Small intestine (tissue), 7 donors: ENCODE measurements at regions not wholly inside any gene's neighbourhood (a gene's known extent, or its start where the extent isn't known, plus 50 kb on each side); places are given as distances from the start of the nearest gene placed in this dataset.

Source experiments
- DNase-seq, 2 donors: peaks; one replicate each; pipeline versions ENCODE4 v3.0.0 to v3.0.0-alpha.2; 2013
- FAIRE-seq: peaks from 2 replicates; lab custom pipeline; 2012; peaks lifted over from hg19 to GRCh38; lab: Jason Lieb, UNC
- H3K27ac ChIP-seq, 3 donors: one replicate each; pipeline ENCODE4 v1.5.1; 2013; ENCODE audit warnings: low read length in 2 of 3, mild to moderate bottlenecking in 2 of 3, control low read depth in 1 of 3, inconsistent platforms in 1 of 3, low read depth in 1 of 3, moderate library complexity in 1 of 3
- H3K27me3 ChIP-seq, 3 donors: one replicate each; pipeline ENCODE4 v1.6.1; 2013; ENCODE audit warnings: low read length in 3 of 3, inconsistent platforms in 1 of 3; ENCODE audit not compliant: control insufficient read depth in 3 of 3, insufficient read depth in 3 of 3
- H3K36me3 ChIP-seq, 3 donors: one replicate each; pipeline ENCODE4 v1.6.1; 2013; ENCODE audit warnings: low read length in 3 of 3, inconsistent platforms in 1 of 3, low read depth in 1 of 3, mild to moderate bottlenecking in 1 of 3, moderate library complexity in 1 of 3; ENCODE audit not compliant: control insufficient read depth in 3 of 3, insufficient read depth in 2 of 3
- H3K4me1 ChIP-seq, 3 donors: one replicate each; pipeline ENCODE4 v1.6.1; 2013; ENCODE audit warnings: low read length in 2 of 3, inconsistent platforms in 1 of 3, low read depth in 1 of 3, mild to moderate bottlenecking in 1 of 3, moderate library complexity in 1 of 3; ENCODE audit not compliant: control insufficient read depth in 3 of 3, insufficient read depth in 2 of 3
- H3K4me3 ChIP-seq, 3 donors: one replicate each; pipeline ENCODE4 v1.5.1; 2013; ENCODE audit warnings: low read length in 3 of 3, control low read depth in 1 of 3, inconsistent platforms in 1 of 3, low read depth in 1 of 3, mild to moderate bottlenecking in 1 of 3, moderate library complexity in 1 of 3
- H3K9me3 ChIP-seq, 2 donors: one replicate each; pipeline ENCODE4 v1.6.1; 2013; ENCODE audit warnings: low read depth in 1 of 2, low read length in 1 of 2; ENCODE audit not compliant: control insufficient read depth in 2 of 2, insufficient read depth in 1 of 2
- WGBS, 3 donors: extraction: QIAGEN DNeasy Blood & Tissue Kit; methylation state at CpG; one replicate each; pipeline ENCODE4 v1.1.7; 2013; 5-methylcytosine and 5-hydroxymethylcytosine counted together
- donor health status: healthy with polysubstance abuse.
- donor health status: control.
- donor health status: control.
- donor health status: Bipolar disorder and iron deficiency.
- donor health status: healthy.

DNA sequence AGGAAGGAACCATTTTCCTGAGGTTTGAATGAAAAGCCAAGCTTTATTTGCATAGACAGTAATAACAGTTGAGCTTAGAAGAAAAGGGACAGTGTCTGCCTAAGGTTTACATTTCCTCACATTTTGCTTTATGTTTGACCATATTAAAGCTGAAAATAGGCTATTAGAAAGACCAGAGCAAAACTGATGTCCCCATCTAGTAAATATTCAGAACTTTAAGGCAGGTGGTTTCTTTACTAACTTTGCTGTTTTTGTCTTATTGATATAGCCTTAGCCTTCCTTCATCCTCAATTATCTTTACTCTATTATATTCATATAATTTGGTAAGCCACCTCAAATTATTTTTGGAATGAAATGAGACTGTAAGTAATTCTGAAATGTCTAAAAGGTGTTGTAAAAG, 53.6 kb upstream of the LAPTM5 start:
- Histone ChIP-seq H3K27me3 (peaks cover 0 to 38% (median 2%) of the 10 kb centered on the region in 3 donors), H3K4me1 (peaks cover 0 to 6% (median 0%) of the 10 kb centered on the region in 3 donors), H3K4me3 (no peak overlapping the region), H3K36me3 (no peaks in the 10 kb centered on the region), H3K27ac (no peak overlapping the region), H3K9me3 (no peaks in the 10 kb centered on the region)
- FAIRE-seq, result no peak
- DNase-seq, result no peak

DNA sequence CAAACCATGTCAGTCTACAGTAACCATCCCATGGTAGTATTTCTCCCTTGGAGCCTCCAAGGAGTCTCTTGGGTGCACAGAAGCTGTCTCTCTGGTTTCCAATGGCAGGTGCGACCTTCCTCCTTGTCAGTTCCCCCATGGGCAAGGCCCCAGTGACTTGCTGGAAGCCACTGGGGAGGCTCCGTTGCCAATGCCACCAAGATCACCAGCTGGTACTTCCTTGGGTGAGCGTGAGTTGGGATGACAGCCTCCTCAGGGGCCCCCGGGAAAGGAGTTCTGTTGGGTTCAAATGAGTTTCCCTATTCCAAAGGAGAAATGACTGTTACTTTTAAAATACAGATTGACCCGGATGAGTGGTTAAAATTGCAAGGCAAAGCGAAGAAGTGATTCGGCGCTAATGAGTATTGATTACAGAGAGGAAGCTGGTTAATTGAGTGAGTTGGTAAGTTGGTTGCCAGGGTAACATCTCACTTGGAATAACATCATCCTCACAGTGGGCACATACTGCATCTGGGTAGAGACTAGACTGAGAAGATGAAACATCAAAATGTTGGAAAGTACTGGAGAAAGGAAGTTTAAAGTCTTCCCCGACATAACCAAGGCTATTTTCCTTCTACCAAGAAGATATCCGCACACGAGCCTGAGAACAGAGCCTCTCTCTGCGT, 53.0 kb upstream of the LAPTM5 start:
- no peak overlapping the region for H3K27ac ChIP-seq
- H3K4me3 ChIP-seq, result no peak overlapping the region
- no peaks in the 10 kb centered on the region for H3K9me3 ChIP-seq
- peaks cover 0 to 9% (median 0%) of the 10 kb centered on the region in 3 donors for H3K4me1 ChIP-seq
- DNase-seq (no peak), FAIRE-seq (no peak)
- WGBS, 3 donors, result 80 to 84% (median 81%) methylated on average over 12 of the region's 12 CpGs
- peaks cover 0 to 39% (median 2%) of the 10 kb centered on the region in 3 donors for H3K27me3 ChIP-seq
- H3K36me3 ChIP-seq, result no peaks in the 10 kb centered on the region

DNA sequence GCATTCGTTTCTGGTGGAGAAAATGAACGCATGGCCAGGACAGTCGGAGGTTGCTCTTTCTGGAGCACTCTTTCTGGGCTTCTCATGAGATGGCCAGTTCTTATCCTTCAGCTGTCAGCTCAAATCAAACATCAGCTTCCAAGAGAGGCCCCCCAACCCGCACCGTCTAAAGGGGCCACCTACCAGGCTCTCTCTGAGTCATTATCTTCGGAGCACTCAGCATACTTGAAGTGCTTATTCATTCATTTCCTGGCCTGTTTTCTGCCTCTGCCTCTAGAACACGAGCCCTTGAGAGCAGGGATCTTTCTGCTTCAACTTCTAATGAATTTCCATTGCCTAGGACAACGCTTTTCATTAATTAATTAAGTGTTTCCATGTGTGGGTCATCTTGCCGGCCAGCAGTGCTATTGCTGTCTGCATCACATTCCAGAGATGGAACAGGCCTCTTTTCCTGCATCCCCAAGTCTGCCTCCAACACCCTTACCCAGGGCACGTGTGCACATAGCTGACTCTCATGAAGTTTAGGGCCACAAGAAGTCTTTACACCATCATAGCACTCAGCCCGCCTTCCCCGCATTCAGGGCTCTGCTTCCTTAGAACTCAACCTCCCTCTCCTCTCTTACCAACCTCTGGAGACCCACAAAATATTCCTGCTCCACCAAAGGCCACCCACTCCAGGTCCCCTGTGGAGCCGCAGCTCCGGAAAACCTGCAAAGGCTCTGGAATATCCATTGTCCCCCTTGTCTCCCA, 52.1 kb upstream of the LAPTM5 start:
- no peak overlapping the region for H3K4me3 ChIP-seq
- H3K27ac ChIP-seq, result peak overlapping the region in 1 of 3 donors; percentile 45
- FAIRE-seq, result no peak
- WGBS, 3 donors, result 61 to 79% (median 67%) methylated on average over 14 of the region's 14 CpGs
- no peaks in the 10 kb centered on the region for H3K9me3 ChIP-seq
- H3K27me3 ChIP-seq, result peaks cover 0 to 31% (median 2%) of the 10 kb centered on the region in 3 donors
- no peak for DNase-seq
- peaks cover 0 to 11% (median 0%) of the 10 kb centered on the region in 3 donors for H3K4me1 ChIP-seq
- no peaks in the 10 kb centered on the region for H3K36me3 ChIP-seq

DNA sequence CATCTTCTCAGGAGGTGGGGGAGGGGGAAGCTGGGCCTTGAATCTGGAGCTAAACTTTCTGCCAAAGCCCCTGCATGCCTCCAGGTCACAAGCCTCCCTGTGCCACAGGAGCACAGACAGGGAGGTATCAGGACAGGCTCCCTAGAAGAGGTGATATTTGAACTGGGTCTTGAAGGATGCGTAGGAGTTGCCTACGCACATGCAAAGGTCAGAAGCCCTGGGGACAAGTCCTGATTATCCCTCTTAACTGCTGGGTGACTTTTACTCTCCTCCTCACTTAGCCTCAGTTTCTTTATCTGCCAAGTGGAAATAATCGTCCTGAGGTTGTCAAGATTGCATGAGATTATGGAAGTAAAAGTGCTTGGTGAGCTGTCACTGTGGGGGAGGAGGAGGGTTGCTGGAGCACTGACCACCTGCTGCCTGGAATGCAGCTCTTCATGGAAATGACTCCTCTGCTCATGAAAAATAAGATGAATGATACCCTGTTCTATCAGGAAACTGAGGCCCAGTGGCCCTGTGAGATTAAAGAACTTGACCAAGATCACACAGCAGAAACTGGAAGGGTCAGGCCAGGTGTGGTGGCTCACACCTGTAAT, 50.6 kb upstream of the LAPTM5 start:
- Histone ChIP-seq H3K4me3 (no peak overlapping the region), H3K36me3 (no peaks in the 10 kb centered on the region), H3K27me3 (peaks cover 0 to 20% (median 2%) of the 10 kb centered on the region in 3 donors), H3K27ac (no peak overlapping the region), H3K9me3 (no peaks in the 10 kb centered on the region), H3K4me1 (peaks cover 0 to 16% (median 0%) of the 10 kb centered on the region in 3 donors)
- 85 to 88% (median 85%) methylated on average over 3 of the region's 3 CpGs for WGBS, 3 donors
- DNase-seq, result no peak
- FAIRE-seq, result no peak

DNA sequence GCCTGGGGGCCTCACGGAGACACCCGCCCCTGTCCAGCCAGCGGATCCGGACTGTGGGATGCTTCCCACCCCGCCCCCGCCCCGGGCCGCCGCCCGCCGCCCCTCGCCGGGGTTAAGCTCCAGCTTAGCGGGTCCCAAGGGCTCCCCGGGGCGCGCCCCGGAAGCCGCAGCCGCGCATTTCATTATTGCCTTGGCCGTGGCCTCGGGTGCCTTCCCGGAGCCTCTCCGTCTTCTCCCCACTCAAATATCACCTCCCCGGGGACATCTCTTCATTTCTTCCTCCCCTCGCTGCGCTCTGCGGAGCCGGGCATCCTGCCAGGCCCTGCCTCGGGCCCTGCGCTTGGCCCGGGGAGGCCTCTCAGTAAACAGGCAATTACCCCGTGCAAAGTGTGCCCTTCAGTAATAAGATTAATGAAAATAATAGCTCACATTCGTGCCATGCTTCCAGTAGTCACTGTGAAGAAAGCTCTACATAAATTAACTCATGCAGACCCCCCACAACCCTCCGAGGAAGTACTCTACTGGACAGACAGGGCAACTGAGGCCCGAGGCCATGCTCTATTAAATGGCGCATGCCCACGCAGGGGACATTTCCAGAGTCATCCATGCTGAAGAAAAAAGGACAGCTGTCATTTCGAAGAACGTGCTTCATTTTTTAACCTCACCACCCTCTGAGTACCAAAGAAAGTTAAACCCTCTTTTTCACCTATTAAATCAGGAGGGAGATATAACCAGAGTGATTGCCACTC, 49.9 kb upstream of the LAPTM5 start:
- 16 to 27% (median 19%) methylated on average over 35 to 41 of the region's 41 CpGs for WGBS, 3 donors
- DNase-seq, result peak in 1 of 2 donors; percentile 24
- no peak overlapping the region for H3K27ac ChIP-seq
- peaks cover 0 to 20% (median 2%) of the 10 kb centered on the region in 3 donors for H3K27me3 ChIP-seq
- no peaks in the 10 kb centered on the region for H3K9me3 ChIP-seq
- H3K36me3 ChIP-seq, result no peaks in the 10 kb centered on the region
- no peak overlapping the region for H3K4me3 ChIP-seq
- peaks cover 0 to 16% (median 0%) of the 10 kb centered on the region in 3 donors for H3K4me1 ChIP-seq
- FAIRE-seq, result no peak
